Effector memory CD4-positive, alpha-beta T cell (primary cell): ENCODE measurements at regions not wholly inside any gene's neighbourhood (a gene's known extent, or its start where the extent isn't known, plus 50 kb on each side); places are given as distances from the start of the nearest gene placed in this dataset.
"Not testable (repeated sequence)": the region's sequence is repeated elsewhere in the genome, so short reads cannot be mapped to it uniquely, and the experiment has no call there.

Source experiments
- DNase-seq, 3 donors: peaks; one replicate each; pipeline ENCODE4 v3.0.0-alpha.2; 2020
- H3K27ac ChIP-seq: 2 replicates; pipeline ENCODE4 v1.7.0; 2013; ENCODE audit warnings: mild to moderate bottlenecking, low read length, moderate library complexity; ENCODE audit not compliant: insufficient read depth, poor library complexity, severe bottlenecking
- H3K27me3 ChIP-seq: replicated peaks from 2 replicates; pipeline ENCODE4 v1.7.0; 2013; ENCODE audit warnings: mild to moderate bottlenecking, low read length; ENCODE audit not compliant: insufficient read depth, control insufficient read depth, poor library complexity, severe bottlenecking
- H3K36me3 ChIP-seq: 2 replicates; pipeline ENCODE4 v1.7.0; 2013; ENCODE audit warnings: mild to moderate bottlenecking, low read length, moderate library complexity; ENCODE audit not compliant: control insufficient read depth, insufficient read depth
- H3K4me1 ChIP-seq: 2 replicates; pipeline ENCODE4 v1.7.0; 2013; ENCODE audit warnings: low read length, mild to moderate bottlenecking; ENCODE audit not compliant: control insufficient read depth, insufficient read depth, poor library complexity, severe bottlenecking
- H3K4me3 ChIP-seq: 2 replicates; pipeline ENCODE4 v1.7.0; 2013; ENCODE audit warnings: low read length, low read depth, mild to moderate bottlenecking; ENCODE audit not compliant: insufficient read depth, poor library complexity, severe bottlenecking
- H3K9me3 ChIP-seq: 2 replicates; pipeline ENCODE4 v1.7.0; 2013; ENCODE audit warnings: mild to moderate bottlenecking, low read length, moderate library complexity; ENCODE audit not compliant: control insufficient read depth

- no peak for DNase-seq
- no peaks in the 10 kb centered on the region for H3K36me3 ChIP-seq
- no peak overlapping the region for H3K4me3 ChIP-seq
- no peaks in the 10 kb centered on the region for H3K9me3 ChIP-seq
- no peaks in the 10 kb centered on the region for H3K27me3 ChIP-seq
- H3K27ac ChIP-seq, result no peak overlapping the region
- no peaks in the 10 kb centered on the region for H3K4me1 ChIP-seq
Observed at GRCh38 chr20:1845163-1845523, 50.1 kb upstream of the SIRPA start.

GRCh38 chr20:1844325-1845162 is 50.7 kb upstream of the SIRPA start:
- no peaks in the 10 kb centered on the region for H3K27me3 ChIP-seq
- DNase-seq, result no peak
- no peaks in the 10 kb centered on the region for H3K4me1 ChIP-seq
- H3K4me3 ChIP-seq, result no peak overlapping the region
- H3K27ac ChIP-seq, result no peak overlapping the region
- H3K9me3 ChIP-seq, result no peaks in the 10 kb centered on the region
- no peaks in the 10 kb centered on the region for H3K36me3 ChIP-seq

GRCh38 chr20:1842281-1842680 is 52.9 kb upstream of the SIRPA start:
- H3K9me3 ChIP-seq, result no peaks in the 10 kb centered on the region
- no peak overlapping the region for H3K27ac ChIP-seq
- H3K36me3 ChIP-seq, result no peaks in the 10 kb centered on the region
- no peaks in the 10 kb centered on the region for H3K27me3 ChIP-seq
- no peak for DNase-seq
- H3K4me3 ChIP-seq, result no peak overlapping the region
- no peaks in the 10 kb centered on the region for H3K4me1 ChIP-seq

- no peaks in the 10 kb centered on the region for H3K4me1 ChIP-seq
- no peak for DNase-seq
- no peak overlapping the region for H3K4me3 ChIP-seq
- H3K36me3 ChIP-seq, result no peaks in the 10 kb centered on the region
- H3K27ac ChIP-seq, result no peak overlapping the region
- H3K27me3 ChIP-seq, result no peaks in the 10 kb centered on the region
- no peaks in the 10 kb centered on the region for H3K9me3 ChIP-seq
Observed at GRCh38 chr20:1841554-1842140, 53.6 kb upstream of the SIRPA start.

GRCh38 chr20:1840817-1841553 is 54.2 kb upstream of the SIRPA start:
- no peak overlapping the region for H3K27ac ChIP-seq
- no peak for DNase-seq
- H3K27me3 ChIP-seq, result no peaks in the 10 kb centered on the region
- no peaks in the 10 kb centered on the region for H3K9me3 ChIP-seq
- no peaks in the 10 kb centered on the region for H3K36me3 ChIP-seq
- no peak overlapping the region for H3K4me3 ChIP-seq
- H3K4me1 ChIP-seq, result no peaks in the 10 kb centered on the region

- H3K9me3 ChIP-seq, H3K36me3 ChIP-seq, H3K4me1 ChIP-seq, H3K27ac ChIP-seq, H3K4me3 ChIP-seq, H3K27me3 ChIP-seq, DNase-seq: not testable (repeated sequence)
Observed at GRCh38 chr20:1839376-1840317, 55.6 kb upstream of the SIRPA start.

- H3K4me3 ChIP-seq, result no peak overlapping the region
- no peaks in the 10 kb centered on the region for H3K27me3 ChIP-seq
- H3K9me3 ChIP-seq, result no peaks in the 10 kb centered on the region
- H3K36me3 ChIP-seq, result no peaks in the 10 kb centered on the region
- no peak for DNase-seq
- no peak overlapping the region for H3K27ac ChIP-seq
- no peaks in the 10 kb centered on the region for H3K4me1 ChIP-seq
Observed at GRCh38 chr20:1838556-1839279, 56.5 kb upstream of the SIRPA start.

GRCh38 chr20:1835186-1836035 is 59.8 kb upstream of the SIRPA start:
- no peaks in the 10 kb centered on the region for H3K36me3 ChIP-seq
- H3K4me3 ChIP-seq, result no peak overlapping the region
- H3K27me3 ChIP-seq, result no peaks in the 10 kb centered on the region
- DNase-seq, result no peak
- no peak overlapping the region for H3K27ac ChIP-seq
- no peaks in the 10 kb centered on the region for H3K4me1 ChIP-seq
- no peaks in the 10 kb centered on the region for H3K9me3 ChIP-seq
